ENCODE measurements at regions not wholly inside any gene's neighbourhood (a gene's known extent, or its start where the extent isn't known, plus 50 kb on each side); places are given as distances from the start of the nearest gene placed in this dataset.

DNA sequence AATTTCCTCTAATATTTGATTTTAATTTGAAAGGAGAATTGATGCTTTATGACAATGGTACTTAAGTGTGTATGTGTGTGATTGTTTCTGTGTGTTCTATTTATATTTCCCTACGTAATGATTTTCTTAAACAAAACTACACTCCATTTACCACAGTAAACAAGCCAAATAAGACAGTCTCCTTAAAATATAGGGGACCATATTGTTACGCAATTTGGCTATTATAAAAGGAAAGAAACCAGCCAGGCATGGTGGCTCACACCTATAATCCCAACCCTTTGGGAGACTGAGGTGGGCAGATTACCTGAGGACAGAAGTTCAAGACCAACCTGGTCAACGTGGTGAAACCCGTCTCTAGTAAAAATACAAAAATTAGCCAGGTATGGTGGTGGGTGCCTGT lies 1134.1 kb downstream of the CDH8 start:
- no peak for TF ChIP-seq EP300 (IDR thresholded peaks at IDR 0.05)
- TF ChIP-seq POLR2A (IDR thresholded peaks at IDR 0.05; ENCODE audit: low read depth) = no peak
- TF ChIP-seq, protein P1, sequence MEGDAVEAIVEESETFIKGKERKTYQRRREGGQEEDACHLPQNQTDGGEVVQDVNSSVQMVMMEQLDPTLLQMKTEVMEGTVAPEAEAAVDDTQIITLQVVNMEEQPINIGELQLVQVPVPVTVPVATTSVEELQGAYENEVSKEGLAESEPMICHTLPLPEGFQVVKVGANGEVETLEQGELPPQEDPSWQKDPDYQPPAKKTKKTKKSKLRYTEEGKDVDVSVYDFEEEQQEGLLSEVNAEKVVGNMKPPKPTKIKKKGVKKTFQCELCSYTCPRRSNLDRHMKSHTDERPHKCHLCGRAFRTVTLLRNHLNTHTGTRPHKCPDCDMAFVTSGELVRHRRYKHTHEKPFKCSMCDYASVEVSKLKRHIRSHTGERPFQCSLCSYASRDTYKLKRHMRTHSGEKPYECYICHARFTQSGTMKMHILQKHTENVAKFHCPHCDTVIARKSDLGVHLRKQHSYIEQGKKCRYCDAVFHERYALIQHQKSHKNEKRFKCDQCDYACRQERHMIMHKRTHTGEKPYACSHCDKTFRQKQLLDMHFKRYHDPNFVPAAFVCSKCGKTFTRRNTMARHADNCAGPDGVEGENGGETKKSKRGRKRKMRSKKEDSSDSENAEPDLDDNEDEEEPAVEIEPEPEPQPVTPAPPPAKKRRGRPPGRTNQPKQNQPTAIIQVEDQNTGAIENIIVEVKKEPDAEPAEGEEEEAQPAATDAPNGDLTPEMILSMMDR (IDR thresholded peaks at IDR 0.05) = no peak
